ENCODE measurements at regions not wholly inside any gene's neighbourhood (a gene's known extent, or its start where the extent isn't known, plus 50 kb on each side); places are given as distances from the start of the nearest gene placed in this dataset.
"Not testable (repeated sequence)": the region's sequence is repeated elsewhere in the genome, so short reads cannot be mapped to it uniquely, and the experiment has no call there.

GRCh38 chr9:22817181-22817580, 370.6 kb downstream of the DMRTA1 start:
- H3K36me3 ChIP-seq (ENCODE audit: low read depth), result no peaks in the 10 kb centered on the region
- H3K4me3 ChIP-seq (ENCODE audit: severe bottlenecking), result no peak overlapping the region
- no peak overlapping the region for H3K27ac ChIP-seq (ENCODE audit: poor library complexity, severe bottlenecking)
- no peaks in the 10 kb centered on the region for H3K27me3 ChIP-seq (ENCODE audit: insufficient read depth, poor library complexity, severe bottlenecking)
- TF ChIP-seq CTCF (IDR thresholded peaks at IDR 0.05; ENCODE audit: poor library complexity, severe bottlenecking), result no peak
- ATAC-seq (ENCODE audit: low read depth) (no peak; the same call in 2 of the 3 replicates), DNase-seq (ENCODE audit: low spot score) (no peak)
- no peaks in the 10 kb centered on the region for H3K4me1 ChIP-seq (ENCODE audit: insufficient read depth, poor library complexity, severe bottlenecking)
- H3K9me3 ChIP-seq (ENCODE audit: severe bottlenecking), result no peaks in the 10 kb centered on the region

GRCh38 chr9:22829236-22829635, 382.6 kb downstream of the DMRTA1 start:
- no peaks in the 10 kb centered on the region for H3K36me3 ChIP-seq (ENCODE audit: low read depth)
- no peak overlapping the region for H3K27ac ChIP-seq (ENCODE audit: poor library complexity, severe bottlenecking)
- TF ChIP-seq CTCF (IDR thresholded peaks at IDR 0.05; ENCODE audit: poor library complexity, severe bottlenecking), result no peak
- no peaks in the 10 kb centered on the region for H3K9me3 ChIP-seq (ENCODE audit: severe bottlenecking)
- no peaks in the 10 kb centered on the region for H3K4me1 ChIP-seq (ENCODE audit: insufficient read depth, poor library complexity, severe bottlenecking)
- no peaks in the 10 kb centered on the region for H3K27me3 ChIP-seq (ENCODE audit: insufficient read depth, poor library complexity, severe bottlenecking)
- no peak for ATAC-seq (ENCODE audit: low read depth)
- no peak overlapping the region for H3K4me3 ChIP-seq (ENCODE audit: severe bottlenecking)
- DNase-seq (ENCODE audit: low spot score), result no peak

- Histone ChIP-seq H3K27me3 (ENCODE audit: insufficient read depth, poor library complexity, severe bottlenecking) (peaks cover 5% of the 10 kb centered on the region), H3K27ac (ENCODE audit: poor library complexity, severe bottlenecking) (no peak overlapping the region), H3K4me1 (ENCODE audit: insufficient read depth, poor library complexity, severe bottlenecking) (no peaks in the 10 kb centered on the region), H3K9me3 (ENCODE audit: severe bottlenecking) (no peaks in the 10 kb centered on the region), H3K4me3 (ENCODE audit: severe bottlenecking) (no peak overlapping the region), H3K36me3 (ENCODE audit: low read depth) (no peaks in the 10 kb centered on the region)
- ATAC-seq (ENCODE audit: low read depth) (no peak), DNase-seq (ENCODE audit: low spot score) (no peak)
- TF ChIP-seq CTCF (IDR thresholded peaks at IDR 0.05; ENCODE audit: poor library complexity, severe bottlenecking), result no peak
These were observed 391.6 kb downstream of the DMRTA1 start for GRCh38 chr9:22838266-22838665.

GRCh38 chr9:22840641-22841040, 394.0 kb downstream of the DMRTA1 start:
- H3K9me3 ChIP-seq (ENCODE audit: severe bottlenecking), result no peaks in the 10 kb centered on the region

GRCh38 chr9:22845243-22845642, 398.6 kb downstream of the DMRTA1 start:
- not testable (repeated sequence) for H3K9me3 ChIP-seq (ENCODE audit: severe bottlenecking); H3K4me3 ChIP-seq (ENCODE audit: severe bottlenecking); H3K36me3 ChIP-seq (ENCODE audit: low read depth); H3K4me1 ChIP-seq (ENCODE audit: insufficient read depth, poor library complexity, severe bottlenecking); ATAC-seq (ENCODE audit: low read depth); H3K27ac ChIP-seq (ENCODE audit: poor library complexity, severe bottlenecking); DNase-seq (ENCODE audit: low spot score); H3K27me3 ChIP-seq (ENCODE audit: insufficient read depth, poor library complexity, severe bottlenecking)

More at GRCh38 chr9:22840641-22841040, 394.0 kb downstream of the DMRTA1 start:
- H3K4me1 ChIP-seq (ENCODE audit: insufficient read depth, poor library complexity, severe bottlenecking), result no peaks in the 10 kb centered on the region
- no peak overlapping the region for H3K27ac ChIP-seq (ENCODE audit: poor library complexity, severe bottlenecking)
- no peak overlapping the region for H3K4me3 ChIP-seq (ENCODE audit: severe bottlenecking)
- no peaks in the 10 kb centered on the region for H3K36me3 ChIP-seq (ENCODE audit: low read depth)
- peaks cover 5% of the 10 kb centered on the region for H3K27me3 ChIP-seq (ENCODE audit: insufficient read depth, poor library complexity, severe bottlenecking)
- ATAC-seq (ENCODE audit: low read depth) (no peak), DNase-seq (ENCODE audit: low spot score) (no peak)
- TF ChIP-seq CTCF (IDR thresholded peaks at IDR 0.05; ENCODE audit: poor library complexity, severe bottlenecking), result no peak

All from RWPE2 (cell line).